GM19035 (cell line): ENCODE measurements at regions not wholly inside any gene's neighbourhood (a gene's known extent, or its start where the extent isn't known, plus 50 kb on each side); places are given as distances from the start of the nearest gene placed in this dataset.

Experiments
- ATAC-seq: cut with Tn5 transposase; IDR thresholded peaks from one replicate; pipeline ENCODE4 v1.9.1; 2021; ENCODE audit not compliant: unreplicated experiment

DNA sequence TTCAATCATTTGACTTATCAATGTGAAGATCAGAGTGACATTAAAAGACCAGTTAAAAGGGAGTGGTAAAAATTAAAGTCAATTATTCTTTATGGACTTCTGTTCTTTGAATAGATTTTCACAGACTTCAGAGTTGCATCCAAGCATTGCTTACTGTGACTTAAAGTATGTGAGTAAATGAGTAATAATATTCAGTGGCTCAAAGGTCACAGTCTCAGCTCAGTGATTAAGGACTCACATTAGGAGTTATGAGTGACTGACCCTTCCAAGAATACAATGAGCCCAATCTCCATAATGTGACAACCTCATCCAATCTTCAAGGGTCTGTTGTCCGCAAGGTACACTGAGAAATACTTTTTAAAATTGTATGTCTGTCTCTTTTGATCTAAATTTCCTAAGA is 811.2 kb downstream of the BRINP1 start:
- no peak for ATAC-seq

DNA sequence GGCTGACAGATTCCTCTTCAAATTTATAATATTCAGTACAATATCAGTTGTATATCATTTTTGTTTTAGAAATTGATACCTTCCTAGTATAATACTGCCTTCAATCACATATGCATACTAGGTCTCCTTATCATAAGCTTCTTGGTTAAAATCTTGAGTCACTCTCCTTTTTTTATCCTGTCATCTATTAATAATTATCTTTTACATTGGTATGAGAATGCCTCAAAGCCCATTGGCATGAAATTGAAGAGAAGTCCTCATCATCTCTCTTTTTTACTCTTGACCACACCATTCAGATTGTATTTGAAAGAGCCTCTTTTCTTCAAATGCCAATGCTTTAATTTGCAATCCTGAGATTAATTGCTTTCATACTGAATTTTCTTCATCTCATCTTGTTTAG is 810.3 kb downstream of the BRINP1 start:
- no peak for ATAC-seq

DNA sequence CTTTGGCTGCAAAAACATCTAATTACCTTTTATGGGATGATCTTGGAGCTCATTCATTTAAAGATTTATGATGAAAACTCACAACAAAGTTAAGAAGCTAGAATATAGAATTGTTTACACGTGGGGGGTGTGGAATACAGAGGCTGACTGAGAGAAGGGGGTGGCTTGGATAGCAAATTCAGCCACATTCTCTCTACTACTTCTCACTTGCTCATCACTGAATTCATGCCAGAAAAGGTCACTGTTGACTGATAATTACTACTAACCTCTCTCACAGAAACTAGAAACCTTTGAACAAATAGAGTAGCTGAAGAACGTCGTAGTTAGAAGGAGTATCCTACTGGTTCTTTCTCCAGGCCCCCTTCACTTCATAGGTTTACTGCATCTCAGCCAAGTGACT is 808.2 kb downstream of the BRINP1 start:
- ATAC-seq = no peak

DNA sequence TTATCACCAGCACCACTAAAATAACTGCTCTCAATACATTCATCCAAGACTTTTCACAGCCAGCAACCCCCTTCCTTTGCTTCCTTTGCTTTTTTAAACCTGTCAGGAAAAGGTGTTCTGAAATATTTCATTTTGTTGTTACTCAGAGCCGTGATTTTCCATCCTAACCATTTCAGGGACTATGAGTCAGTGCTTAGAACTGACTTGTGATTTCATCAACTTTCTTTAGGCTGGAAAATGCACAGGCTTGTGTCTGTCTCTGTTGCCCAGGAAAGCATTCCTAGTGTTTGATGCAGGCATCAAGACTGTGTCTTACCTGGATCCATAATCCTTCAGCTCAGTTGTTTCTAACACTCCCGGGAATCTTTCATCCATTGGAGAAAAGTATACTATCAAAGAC is 805.6 kb downstream of the BRINP1 start:
- no peak for ATAC-seq

DNA sequence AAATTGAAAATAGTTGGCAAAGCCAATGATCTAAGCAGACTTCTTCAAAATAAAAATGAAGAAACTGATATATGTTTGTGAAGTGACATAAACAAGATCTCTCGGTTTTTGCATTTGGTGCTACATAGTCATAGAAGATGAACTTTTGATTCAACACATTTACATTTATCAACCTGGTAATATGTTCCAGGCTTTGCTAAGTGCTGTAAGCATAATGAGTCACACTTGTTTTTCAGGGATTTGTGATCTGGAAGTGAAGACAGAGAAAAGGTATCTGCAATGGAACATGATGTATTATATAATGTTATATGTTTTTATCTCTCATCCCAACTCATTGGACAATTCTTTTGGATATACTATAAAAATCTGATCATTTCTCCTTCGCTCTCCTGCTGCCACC is 801.4 kb downstream of the BRINP1 start:
- ATAC-seq = no peak

DNA sequence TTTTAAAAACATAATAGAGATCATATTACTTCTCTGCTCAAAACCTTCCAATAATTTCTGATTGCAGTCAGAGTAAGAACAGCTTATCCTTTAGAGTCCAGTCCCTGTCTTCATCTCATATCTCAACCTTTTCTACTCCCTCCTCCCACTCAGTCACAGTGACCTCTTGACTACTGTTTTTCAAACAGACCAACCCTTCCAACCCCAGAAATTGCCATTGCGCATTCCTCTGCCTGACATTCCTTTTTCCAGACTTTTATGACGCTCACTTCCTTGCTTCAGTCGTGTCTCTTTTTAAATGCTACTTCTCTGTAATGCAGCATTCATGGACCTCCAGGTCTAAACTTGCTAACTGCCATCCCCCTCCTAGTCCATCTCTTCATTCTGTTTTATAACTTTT is 800.5 kb downstream of the BRINP1 start:
- ATAC-seq = no peak

DNA sequence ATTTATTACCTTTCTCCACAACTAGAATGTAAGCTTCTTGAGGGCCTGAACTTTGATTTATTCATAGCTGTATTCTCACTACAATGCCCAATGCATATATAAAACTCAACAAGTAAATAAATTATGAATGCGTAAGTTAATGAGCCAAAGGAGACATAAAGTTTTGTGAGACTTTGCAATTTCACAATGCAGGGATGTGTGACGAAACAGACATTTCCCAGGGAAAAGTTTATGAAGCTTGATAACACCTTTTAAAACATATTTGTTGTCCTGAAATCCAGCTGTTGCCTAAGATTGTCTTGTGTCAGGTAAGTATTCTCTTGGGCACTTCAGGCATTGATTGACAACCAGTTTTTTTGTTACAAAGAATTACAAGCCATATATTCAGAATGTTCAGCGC is 800.1 kb downstream of the BRINP1 start:
- no peak for ATAC-seq

DNA sequence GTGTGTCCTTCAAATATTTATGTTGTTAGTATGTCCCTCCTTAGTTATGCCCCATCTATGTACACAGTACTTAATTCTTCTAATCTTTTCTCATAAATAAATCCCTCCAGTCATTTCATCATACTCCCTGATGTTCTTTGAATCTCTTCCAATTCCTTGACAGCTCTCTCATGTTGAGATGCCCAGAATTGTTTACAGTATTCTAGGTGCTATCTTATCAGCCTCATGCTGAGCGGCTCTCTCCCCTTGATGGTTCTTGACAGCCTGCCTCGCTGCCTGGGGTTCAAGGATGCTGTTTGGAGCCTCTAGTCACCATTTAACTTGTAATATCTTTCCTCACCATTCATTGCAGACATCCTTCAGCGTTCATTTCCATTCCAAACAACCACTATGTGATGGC is 799.2 kb downstream of the BRINP1 start:
- no peak for ATAC-seq

DNA sequence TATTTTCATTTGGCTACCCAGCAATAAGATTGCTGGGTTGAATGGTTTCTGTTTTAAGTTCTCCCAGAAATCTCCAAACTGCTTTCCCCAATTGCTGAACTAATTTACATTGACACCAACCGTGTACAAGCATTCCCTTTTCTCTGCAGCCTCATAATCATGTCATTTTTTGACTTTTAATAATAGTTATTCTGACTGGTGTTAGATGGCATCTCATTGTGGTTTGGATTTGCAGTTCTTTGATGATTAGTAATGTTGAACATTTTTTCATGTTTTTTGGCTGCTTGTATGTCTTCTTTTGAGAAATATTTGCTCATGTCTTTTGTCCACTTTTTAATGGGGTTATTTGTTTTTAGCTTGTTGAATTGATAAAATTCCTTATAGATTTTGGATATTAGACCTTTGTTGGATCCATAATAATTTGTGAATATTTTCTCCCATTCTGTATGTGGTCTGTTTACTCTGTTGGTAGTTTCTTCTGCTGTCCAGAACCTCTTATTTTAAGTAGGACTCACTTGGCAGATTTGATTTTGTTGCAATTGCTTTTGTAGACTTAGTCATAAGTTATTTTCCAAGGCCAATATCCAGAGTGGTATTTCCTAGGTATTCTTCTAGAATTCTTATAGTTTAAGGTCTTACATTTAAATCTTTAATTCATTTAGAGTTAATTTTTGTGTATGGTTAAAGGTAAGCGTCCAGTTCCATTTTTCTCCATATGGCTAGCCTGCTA is 793.7 kb downstream of the BRINP1 start:
- ATAC-seq = no peak

DNA sequence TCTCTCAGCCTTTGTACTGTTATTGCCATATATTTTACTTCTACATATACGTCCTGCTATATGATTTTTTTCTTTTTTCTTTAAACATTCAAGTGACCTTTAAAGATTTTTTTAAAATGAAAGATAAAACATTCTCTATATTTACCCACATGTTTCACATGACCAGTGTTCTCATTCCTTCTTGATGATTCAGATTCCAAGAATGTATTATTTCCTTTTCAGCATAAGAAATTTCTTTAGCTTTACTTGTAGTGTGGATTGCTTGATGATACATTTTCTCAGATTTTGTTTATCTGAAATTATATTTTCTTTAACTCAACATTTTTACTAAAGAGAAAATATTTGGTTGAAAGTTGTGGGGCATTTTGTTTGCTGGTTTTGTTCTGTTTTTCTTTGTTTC is 792.1 kb downstream of the BRINP1 start:
- no peak for ATAC-seq

DNA sequence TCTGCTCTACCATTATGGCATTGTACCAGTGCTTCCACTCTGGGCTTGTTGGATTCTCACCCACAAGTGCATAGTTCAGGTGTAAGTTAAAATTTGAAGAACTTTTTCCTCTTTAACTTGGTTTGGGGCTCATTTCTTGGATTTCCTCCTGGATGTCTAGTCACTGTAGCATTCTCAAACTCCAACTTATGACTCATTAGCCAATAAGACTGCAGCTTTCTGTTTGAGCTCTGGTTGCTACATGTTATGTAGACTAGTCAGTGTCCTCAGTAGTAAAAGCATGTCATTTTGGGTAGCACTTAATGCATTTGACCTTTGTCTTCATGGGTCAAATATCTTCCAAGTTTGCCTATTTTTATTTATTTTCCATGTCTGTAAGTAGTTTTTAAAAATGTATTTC is 790.8 kb downstream of the BRINP1 start:
- no peak for ATAC-seq

DNA sequence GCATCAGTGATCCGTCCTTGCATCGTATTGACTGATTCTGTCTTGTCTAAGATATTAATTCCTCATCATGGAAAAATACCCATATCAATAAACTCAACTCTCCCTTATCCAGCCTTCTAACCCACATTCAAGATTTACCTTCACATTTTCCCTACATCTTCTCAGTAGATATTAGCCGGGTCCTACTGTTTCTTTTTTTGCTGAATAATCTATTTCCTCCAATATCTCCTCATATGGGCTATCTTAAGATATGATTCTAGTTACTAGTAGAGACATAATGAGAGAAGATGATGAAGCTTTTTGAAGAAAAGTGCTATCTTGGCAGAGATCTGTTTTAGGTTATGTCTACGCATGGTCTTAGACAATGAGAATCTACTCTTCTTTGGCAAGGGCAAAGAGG is 785.8 kb downstream of the BRINP1 start:
- no peak for ATAC-seq

DNA sequence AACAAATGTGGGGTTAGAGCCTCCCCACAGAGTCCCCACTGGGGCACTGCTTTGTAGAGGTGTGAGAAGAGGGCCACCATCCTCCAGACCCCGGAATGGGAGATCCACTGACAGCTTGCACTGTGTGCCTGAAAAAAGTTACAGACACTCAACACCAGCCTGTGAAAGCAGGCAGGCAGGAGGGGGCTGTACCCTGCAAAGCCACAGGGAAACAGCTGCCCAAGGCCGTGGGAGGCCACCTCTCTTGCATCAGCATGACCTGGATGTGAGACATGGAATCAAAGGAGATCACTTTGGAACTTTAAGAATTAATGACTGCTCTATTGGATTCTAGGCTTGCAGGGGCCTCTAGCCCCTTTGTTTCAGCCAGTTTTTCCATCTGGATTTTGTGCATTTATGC is 782.3 kb downstream of the BRINP1 start:
- no peak for ATAC-seq

DNA sequence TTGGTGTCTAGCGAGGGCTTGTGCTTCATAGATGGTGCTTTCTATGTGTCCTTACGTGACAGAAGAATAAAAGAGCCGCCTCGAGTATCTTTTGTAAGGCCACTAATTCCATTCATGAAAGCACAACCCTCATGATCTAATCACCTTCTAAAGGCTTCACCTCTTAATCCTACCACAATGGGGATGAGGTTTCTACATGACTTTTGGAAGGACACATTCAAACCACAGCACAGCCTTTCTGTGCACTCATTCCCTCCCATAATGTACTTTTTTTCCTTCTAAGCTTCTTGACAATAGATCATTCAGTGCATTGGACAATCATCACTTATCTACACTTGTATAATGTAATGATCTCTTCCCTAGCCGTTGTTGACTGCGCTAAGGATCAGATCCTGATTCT is 774.8 kb downstream of the BRINP1 start:
- no peak for ATAC-seq

DNA sequence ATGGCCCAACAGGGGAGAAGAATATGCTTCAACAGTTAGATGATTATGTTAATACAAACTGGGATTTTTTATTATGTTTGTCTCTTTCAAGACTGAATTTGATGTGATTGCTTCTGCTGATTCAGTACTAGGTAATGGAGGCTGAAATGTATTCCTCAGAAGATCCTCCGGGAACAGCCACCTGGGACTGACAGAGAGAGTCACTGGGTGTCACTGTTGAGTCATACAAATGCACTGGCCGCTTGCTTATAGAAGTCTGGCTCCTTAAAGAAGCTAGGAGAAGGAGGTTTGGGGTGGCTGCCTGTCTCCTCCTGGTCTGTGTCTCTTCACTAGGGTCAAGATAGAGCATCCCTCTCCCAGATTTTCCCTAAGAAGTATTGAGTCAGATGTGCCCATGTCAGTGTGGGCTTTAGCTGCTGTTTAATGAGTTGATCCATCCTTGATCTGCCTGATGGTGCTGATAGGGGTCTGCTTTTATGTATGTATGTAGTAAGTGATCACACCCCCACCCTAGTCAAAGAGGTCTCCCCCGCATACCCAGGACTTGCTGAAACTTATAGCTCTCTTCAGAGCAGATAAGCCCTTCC is 773.4 kb downstream of the BRINP1 start:
- no peak for ATAC-seq

DNA sequence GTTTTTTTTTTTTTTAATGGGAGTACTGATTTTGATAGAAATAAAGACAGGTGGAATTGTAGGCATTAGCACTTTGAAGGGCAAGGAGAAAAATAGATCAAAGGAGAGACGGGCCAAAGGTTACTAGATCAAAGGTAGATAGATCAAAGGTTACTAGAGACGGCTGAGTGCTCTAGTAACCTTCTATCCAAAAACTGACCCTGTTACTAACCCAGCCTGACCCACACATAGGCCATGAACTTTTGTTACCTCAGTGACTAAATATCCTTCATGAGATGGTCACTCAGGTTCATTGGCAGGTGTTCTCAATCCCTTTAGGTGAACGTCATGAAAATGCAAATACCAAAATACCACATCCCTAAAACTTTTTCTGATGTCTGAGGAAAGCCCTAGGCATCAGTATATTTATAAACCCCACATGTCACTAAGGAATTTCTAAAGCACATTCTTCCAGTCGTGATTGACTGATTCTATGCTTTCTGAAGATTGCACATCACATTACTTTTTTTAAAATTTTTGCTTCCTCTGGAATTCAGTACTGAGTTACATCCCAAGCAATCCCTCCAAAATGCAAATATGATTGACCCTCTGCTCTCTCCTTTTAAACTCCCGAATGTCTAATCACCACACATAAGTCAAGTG is 772.7 kb downstream of the BRINP1 start:
- ATAC-seq = no peak

DNA sequence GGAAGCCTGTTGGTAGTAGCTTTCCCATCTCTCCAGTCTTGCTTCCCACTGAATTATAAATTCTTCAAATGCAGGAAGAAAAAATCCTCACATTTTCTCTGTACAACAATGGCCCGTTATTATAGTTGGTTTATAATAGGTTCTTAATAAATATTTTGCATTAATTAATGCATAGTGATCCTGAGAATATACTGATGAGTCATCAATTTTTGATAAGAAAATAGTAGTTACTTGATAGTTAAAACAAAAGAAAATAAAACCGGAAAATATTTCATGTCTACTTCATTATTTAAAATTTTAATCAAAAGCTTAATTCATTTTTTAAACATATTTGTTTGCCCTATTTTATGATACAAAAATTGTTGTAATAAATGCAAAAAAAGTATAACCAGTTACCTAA is 762.6 kb downstream of the BRINP1 start:
- no peak for ATAC-seq

DNA sequence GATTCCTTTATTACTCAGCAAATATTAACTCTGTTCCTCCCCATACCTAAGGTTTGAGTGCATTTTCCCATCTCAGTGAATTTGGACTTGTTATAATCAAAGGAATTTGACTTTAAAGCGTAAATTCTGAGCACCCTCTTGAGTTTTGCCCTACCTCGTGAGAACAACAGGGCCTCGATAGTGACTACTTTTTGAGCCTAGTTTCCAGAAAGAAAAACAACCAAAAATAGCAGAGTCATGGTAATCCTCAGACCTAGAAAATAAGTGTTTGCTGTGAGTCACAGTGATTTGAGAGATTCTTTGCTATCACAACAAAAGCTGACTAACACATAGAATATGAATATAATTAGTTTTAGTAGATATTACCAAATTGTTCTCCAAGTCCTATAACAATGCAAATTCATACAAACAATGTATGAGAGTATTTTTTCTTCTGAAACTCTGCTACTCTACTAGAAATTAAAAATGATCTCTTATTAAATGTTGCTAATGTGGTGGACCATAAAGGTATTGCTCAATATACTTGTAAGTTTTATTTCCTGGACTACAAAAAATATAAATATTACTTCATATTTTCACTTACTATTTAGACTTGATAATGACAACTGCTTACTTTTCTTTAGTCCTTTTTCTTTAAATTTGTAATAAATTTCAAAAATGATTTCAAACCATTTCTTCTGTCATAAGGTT is 759.7 kb downstream of the BRINP1 start:
- no peak for ATAC-seq

DNA sequence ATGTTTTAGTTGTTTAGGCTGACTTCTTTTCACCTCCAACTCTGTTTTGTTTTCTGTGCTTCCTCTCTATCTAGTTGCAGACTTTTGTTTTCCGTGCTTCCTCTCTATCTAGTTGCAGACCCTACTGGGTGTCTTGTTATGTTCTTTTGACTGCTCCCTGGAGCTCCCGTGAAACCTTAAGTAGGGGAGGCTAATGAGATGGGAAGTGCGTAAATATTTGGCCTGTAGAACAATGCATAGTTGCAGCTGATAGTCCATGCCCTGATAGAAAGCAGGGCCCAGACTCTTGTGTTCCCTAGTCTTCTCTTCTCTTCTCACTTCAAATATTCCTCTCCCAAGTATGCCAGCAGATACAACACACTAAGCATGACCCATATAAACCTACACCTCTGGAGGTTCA is 757.0 kb downstream of the BRINP1 start:
- ATAC-seq = no peak

DNA sequence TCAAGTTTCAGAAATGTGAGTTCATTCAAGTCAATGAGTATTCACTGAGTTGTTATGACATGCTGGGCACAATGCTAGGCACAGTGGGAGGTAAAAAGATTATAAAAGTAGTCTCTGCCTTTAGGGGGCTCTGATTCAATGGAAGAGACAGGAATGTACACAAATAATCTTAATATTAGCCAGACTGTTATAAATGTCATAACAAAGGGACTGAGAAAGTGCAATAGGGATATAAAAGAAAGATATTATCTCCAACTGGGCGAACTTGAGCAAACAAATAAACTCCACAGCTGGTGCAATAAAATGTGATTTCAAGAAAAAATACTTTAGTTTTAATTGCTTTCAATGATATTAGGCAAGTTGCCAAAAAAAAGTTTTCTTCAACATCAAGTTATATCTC is 755.2 kb downstream of the BRINP1 start:
- ATAC-seq = no peak

DNA sequence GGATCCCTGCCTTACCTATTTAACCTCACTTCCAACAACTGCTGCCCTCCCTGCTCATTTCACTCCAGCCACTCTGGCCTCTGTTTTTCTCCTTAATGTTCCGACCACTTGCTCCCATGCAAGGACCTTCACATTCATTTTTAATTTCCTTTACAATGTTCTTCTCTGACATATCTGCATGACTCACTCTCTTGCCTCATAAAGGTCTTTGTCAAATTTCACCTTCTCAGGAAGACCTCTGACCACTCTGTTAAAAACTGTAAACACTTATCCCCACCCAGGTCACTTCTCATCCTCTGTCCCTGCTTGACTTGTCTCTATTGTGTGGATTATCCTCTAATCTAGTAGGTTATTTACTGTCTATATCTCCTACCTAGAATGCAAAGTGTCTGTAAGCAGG is 751.2 kb downstream of the BRINP1 start:
- no peak for ATAC-seq

DNA sequence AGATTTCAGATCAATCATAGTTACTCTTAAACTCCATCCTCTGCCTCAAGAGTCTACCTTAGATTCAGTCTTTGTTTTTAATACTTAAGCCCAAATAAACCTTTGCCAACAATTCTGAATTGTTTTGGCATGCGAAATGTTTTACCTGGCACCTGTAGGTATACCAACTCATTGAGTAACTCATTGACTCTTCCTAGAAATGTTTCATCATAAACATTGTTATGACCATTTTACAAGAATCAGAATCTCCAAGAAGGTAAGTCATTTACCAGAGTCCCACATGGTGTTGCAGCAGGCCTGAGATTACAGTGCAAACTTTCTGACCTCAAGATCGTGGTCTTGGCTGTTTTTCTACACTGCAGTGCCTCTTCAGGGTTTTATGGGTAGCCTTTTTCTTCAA is 750.4 kb downstream of the BRINP1 start:
- ATAC-seq = no peak
